GM21423 (cell line): ENCODE measurements at regions not wholly inside any gene's neighbourhood (a gene's known extent, or its start where the extent isn't known, plus 50 kb on each side); places are given as distances from the start of the nearest gene placed in this dataset.

Source experiments
- ATAC-seq: cut with Tn5 transposase; IDR thresholded peaks from one replicate; pipeline ENCODE4 v1.9.1; 2021; ENCODE audit warnings: mild to moderate bottlenecking, moderate library complexity; ENCODE audit not compliant: unreplicated experiment

GRCh38 chr5:2278825-2279456 is 396.2 kb upstream of the IRX4 start:
- no peak for ATAC-seq

GRCh38 chr5:2277886-2278285 is 395.2 kb upstream of the IRX4 start:
- no peak for ATAC-seq

- ATAC-seq, result no peak
Observed at GRCh38 chr5:2276101-2276500, 393.4 kb upstream of the IRX4 start.

GRCh38 chr5:2272755-2273154 is 390.0 kb upstream of the IRX4 start:
- no peak for ATAC-seq

GRCh38 chr5:2272039-2272438 is 389.3 kb upstream of the IRX4 start:
- ATAC-seq, result no peak

- no peak for ATAC-seq
Observed at GRCh38 chr5:2271316-2271715, 388.6 kb upstream of the IRX4 start.

GRCh38 chr5:2270467-2270866 is 387.7 kb upstream of the IRX4 start:
- no peak for ATAC-seq

GRCh38 chr5:2269656-2270055 is 386.9 kb upstream of the IRX4 start:
- no peak for ATAC-seq

GRCh38 chr5:2267991-2268390 is 385.3 kb upstream of the IRX4 start:
- no peak for ATAC-seq

GRCh38 chr5:2266641-2267240 is 384.0 kb upstream of the IRX4 start:
- no peak for ATAC-seq

- ATAC-seq, result no peak
Observed at GRCh38 chr5:2265341-2265740, 382.6 kb upstream of the IRX4 start.

GRCh38 chr5:2263763-2264162 is 381.0 kb upstream of the IRX4 start:
- ATAC-seq, result no peak

- no peak for ATAC-seq
Observed at GRCh38 chr5:2262620-2263019, 379.9 kb upstream of the IRX4 start.

GRCh38 chr5:2261004-2261703 is 378.4 kb upstream of the IRX4 start:
- no peak for ATAC-seq

- ATAC-seq, result no peak
Observed at GRCh38 chr5:2260211-2261003, 377.7 kb upstream of the IRX4 start.

GRCh38 chr5:2259494-2260107 is 376.9 kb upstream of the IRX4 start:
- no peak for ATAC-seq

- no peak for ATAC-seq
Observed at GRCh38 chr5:2258861-2259260, 376.1 kb upstream of the IRX4 start.

GRCh38 chr5:2257326-2258244 is 374.9 kb upstream of the IRX4 start:
- ATAC-seq, result no peak

GRCh38 chr5:2256691-2257280 is 374.1 kb upstream of the IRX4 start:
- ATAC-seq, result no peak
